ENCODE measurements at regions not wholly inside any gene's neighbourhood (a gene's known extent, or its start where the extent isn't known, plus 50 kb on each side); places are given as distances from the start of the nearest gene placed in this dataset.

DNA sequence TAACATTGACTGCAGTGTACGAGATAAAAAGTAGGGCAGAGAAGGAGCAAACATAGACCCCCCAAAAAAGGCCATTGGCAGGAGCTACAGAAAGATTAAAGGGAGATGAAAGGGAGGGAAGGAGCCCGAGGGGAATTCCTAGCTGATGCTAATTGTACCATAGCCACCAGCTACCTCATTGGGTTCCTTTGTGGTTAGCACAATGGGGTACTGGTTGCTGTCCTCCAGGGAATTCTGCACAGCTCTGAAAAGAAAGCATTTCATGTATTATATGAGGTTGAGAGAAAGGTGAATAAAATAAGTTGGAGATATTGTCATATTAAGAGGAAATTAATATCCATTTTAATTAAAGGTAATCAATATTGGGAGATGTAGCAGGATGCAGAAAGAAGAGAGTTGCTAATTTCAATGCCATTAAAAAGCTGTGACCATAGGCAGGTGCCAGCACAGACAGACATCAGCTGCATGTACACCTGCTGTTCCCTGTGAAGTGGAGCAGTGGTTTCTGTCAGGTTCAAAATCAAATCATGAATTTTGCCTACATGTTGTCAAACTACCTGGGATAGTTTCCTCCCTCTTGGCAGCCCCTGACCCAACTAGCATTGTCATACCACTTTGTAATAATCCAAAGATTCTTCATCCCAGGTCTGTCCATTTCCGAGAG, 185.4 kb upstream of the DLGAP1 start:
- DNase-seq, result no peak
- no peak for TF ChIP-seq GATA1 (IDR thresholded peaks at IDR 0.05; ENCODE audit: low read depth, low read length)

DNA sequence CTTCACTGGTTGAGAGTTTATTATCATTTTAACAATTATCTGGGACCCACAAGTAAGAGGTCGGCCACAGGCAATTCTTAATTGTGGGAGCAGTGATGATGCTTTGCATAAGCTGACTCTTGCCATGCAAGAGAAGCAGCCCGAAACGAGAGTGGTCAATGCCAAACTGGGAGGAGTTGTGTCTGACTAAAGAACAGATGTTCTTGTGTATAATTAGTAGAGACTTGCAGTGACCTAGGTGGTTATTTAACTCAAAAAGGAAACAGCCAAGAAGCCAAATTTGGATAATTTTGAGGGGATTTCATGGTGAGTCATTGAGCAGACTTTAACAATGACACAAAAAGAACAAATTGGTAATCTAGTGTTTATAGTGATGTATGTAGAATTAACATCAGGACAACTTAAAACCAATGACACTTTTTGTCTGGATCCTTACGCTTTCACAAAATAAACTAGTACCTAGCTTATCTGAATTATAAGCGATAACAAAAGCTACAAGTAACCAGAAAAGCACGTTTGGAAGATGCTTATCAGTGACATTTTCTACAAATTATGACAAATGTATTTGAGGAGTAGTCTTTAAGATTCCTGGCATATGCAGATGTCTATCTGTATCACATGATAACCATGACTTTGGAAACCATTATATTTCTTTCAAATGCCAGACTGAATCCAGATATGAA, 184.7 kb upstream of the DLGAP1 start:
- no peak for DNase-seq
- TF ChIP-seq GATA1 (IDR thresholded peaks at IDR 0.05; ENCODE audit: low read depth, low read length) (no peak), POLR2A (IDR thresholded peaks at IDR 0.05; ENCODE audit: low read length) (no peak)

DNA sequence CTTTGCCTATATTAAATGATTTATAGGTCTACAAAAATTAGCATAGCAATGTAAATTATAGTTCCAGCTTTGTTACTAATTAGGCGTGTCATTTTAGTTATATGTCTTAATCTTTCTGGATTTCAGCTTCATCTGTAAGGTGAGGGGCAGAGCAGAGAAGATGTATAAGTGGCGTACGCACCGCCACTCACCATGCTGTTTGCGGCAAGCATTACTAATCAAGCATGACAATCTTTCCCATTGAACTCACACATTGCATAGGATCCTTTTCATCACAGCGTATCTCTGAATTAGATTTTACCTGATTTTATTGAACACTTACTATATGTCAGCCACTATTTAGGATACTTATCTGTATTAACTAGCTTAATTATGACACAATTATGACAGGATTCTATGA, 183.6 kb upstream of the DLGAP1 start:
- DNase-seq, result no peak
- no peak for TF ChIP-seq POLR2A (IDR thresholded peaks at IDR 0.05; ENCODE audit: low read length)
- no peak for TF ChIP-seq GATA1 (IDR thresholded peaks at IDR 0.05; ENCODE audit: low read depth, low read length)

DNA sequence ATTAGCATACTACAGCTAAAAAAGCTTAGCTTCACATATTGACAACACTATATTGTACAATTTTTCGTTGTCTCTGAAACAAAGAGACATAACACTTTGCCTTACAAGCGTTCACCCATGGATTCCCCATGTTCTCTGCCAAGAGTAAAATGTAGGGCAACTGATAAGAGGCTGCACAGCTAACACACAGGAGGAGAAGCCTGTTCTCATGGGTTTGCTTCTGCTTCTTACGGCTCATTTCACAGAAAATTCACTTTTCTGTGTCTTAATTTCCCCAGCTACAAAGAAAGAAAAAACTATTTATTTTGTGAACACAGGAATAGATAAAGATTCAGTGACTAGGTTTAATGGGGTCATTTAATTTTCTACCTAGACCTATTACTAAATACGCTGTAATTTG, 182.8 kb upstream of the DLGAP1 start:
- no peak for DNase-seq
- TF ChIP-seq GATA1 (IDR thresholded peaks at IDR 0.05; ENCODE audit: low read depth, low read length) (no peak), POLR2A (IDR thresholded peaks at IDR 0.05; ENCODE audit: low read length) (no peak)

DNA sequence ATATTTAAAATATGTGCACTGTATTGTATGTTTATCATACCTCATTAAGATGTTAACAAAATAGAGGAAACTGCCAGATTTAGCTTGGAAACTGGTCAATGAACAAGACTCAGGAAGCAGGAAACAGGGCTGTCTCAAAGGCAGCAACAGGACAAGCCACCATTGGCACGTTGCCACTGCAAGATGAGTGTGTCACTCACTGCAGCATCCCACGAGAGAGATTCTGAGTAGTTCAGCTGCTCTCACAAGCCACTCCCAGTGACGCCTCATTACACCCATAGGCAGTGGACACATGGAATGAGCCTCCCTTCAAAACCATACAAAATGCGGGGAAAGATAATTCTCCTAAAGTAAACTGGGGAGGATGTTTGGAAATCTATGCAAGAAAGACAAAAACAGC, 181.9 kb upstream of the DLGAP1 start:
- TF ChIP-seq GATA1 (IDR thresholded peaks at IDR 0.05; ENCODE audit: low read depth, low read length) (no peak), POLR2A (IDR thresholded peaks at IDR 0.05; ENCODE audit: low read length) (no peak)
- DNase-seq, result peak in 1 of 2 experiments; percentile 10

DNA sequence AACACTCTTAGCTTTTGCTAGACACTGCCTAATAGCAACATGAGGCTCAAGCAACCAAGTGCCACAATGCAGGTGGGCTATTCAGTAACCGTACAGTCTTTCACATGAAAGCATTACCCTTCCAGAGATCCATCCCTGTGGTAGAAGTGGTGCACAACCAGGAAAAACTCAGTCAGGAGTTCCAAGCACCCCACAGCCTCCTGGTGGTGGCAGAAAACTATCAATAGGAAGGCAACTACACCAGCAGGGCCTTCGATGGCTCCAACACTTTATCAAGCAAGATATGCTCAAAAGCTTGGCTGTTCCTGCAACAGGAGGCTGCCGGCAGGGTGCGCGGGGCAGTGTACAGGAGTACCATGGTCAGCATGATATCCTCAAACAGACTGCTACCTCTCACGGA, 176.1 kb upstream of the DLGAP1 start:
- TF ChIP-seq POLR2A (IDR thresholded peaks at IDR 0.05; ENCODE audit: low read length) (no peak), GATA1 (IDR thresholded peaks at IDR 0.05; ENCODE audit: low read depth, low read length) (no peak)
- no peak for DNase-seq

DNA sequence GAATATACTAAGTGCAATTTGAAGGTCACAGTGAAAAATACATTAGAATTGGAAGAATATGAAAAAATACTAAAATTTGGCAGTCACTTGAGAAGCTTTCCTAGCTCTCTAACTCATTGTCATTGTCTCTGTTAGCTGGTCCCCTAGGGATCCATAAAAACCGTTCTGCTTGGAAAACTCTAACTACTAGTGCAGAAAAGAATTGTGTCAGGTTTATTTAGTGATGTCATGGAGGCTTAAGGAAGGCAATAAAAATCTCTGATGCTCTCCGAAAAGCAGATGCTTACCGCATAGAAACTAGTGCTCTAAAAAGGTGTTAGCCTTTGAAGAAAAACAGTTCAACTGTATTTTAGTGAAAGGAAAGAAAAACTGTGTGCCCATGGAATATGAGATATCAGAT, 150.1 kb upstream of the DLGAP1 start:
- no peak for DNase-seq
- TF ChIP-seq POLR2A (IDR thresholded peaks at IDR 0.05; ENCODE audit: low read length) (no peak), GATA1 (IDR thresholded peaks at IDR 0.05; ENCODE audit: low read depth, low read length) (no peak)

DNA sequence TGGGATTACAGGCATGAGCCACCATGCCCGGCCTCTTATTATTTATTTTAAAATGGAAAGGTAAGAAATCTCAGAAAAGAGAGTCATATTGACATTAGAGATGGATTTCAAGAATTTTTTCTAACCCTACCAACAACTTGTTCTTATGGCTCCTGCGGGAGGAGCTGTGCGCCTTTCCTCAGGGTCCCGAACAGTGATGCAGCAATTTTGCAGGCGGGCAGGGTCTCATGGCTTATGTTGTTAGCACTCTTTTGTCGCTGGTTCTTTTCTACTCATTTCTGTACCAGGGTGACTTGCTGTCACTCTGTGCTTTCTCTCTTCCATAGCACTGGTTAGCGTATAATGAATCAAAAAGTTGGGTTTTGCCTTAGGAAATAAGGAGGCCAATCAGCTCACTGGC, 148.8 kb upstream of the DLGAP1 start:
- TF ChIP-seq POLR2A (IDR thresholded peaks at IDR 0.05; ENCODE audit: low read length) (no peak), GATA1 (IDR thresholded peaks at IDR 0.05; ENCODE audit: low read depth, low read length) (no peak)
- no peak for DNase-seq

DNA sequence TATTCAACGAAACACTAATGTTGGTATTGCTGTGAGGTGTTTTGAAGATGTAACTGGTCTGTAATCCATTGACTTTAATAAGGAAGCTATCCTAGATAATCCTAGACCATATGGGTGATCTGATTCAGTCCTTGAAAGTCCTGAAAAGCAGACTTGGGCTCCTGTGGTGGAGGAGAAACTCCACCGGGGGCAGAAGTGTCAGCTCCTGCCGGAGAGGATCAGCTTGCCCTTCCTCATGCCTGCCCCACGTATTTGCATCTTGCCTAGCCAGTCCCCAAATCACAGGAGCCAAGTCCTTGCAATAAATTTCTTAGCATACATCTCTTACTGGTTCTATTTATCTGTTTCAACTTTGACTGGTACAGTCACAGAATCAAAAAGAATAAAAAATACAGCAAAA, 144.2 kb upstream of the DLGAP1 start:
- no peak for DNase-seq
- TF ChIP-seq POLR2A (IDR thresholded peaks at IDR 0.05; ENCODE audit: low read length), result no peak
- no peak for TF ChIP-seq GATA1 (IDR thresholded peaks at IDR 0.05; ENCODE audit: low read depth, low read length)

DNA sequence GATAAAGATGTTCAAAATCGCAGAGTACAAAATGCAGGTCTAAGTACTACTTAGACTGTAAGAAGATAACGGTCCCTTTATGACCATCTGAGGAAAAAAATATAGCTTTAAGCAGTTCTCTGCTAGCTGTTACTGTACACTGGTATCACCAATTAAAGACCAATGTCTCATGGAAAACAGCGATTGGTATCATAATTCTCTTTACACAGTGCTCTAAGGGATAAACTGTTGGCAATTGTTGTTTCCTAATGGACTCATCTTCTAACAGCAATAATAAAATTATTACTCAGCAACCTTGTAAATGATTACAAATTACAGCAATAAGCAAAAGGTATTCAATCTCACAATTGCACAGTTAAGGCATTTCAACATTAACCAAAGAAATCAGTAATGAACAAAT, 142.2 kb upstream of the DLGAP1 start:
- TF ChIP-seq GATA1 (IDR thresholded peaks at IDR 0.05; ENCODE audit: low read depth, low read length), result no peak
- no peak for TF ChIP-seq POLR2A (IDR thresholded peaks at IDR 0.05; ENCODE audit: low read length)
- no peak for DNase-seq

DNA sequence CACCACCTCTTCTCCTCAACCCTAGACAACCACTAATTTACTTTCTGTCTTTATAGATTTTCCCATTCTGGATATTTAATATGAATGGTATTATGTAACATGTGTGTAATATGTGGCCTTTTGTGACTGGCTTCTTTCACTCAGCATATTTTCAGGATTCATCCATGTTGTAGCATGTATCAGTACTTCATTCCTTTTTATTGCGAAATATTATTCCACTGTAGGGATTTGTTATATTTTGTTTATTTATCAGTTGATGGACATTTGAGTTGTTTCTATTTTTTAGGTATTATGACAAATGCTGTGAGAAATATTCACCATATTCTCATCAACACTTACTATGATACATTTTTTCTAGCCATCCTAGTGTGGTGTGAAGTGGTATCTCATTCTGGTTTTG, 138.8 kb upstream of the DLGAP1 start:
- no peak for DNase-seq
- TF ChIP-seq POLR2A (IDR thresholded peaks at IDR 0.05; ENCODE audit: low read length) (no peak), GATA1 (IDR thresholded peaks at IDR 0.05; ENCODE audit: low read depth, low read length) (no peak)

DNA sequence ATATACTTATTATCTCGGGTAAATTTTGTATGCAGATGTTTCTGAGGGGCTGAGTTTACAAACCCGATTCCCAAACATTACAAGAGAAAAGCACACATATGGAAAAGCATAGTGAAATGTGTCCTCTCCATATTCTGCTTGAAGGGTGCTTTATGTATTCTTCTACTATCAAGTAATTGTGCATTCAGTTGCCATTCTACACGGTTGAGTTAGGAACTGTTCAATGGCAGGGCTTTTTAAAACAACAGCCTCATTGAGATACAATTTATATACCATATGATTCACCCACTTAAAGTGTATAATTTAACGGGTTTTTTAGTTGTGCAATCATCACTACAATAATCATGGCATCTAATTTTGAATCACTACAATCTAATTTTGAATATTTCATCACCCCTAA, 138.4 kb upstream of the DLGAP1 start:
- TF ChIP-seq GATA1 (IDR thresholded peaks at IDR 0.05; ENCODE audit: low read depth, low read length) (no peak), POLR2A (IDR thresholded peaks at IDR 0.05; ENCODE audit: low read length) (no peak)

DNA sequence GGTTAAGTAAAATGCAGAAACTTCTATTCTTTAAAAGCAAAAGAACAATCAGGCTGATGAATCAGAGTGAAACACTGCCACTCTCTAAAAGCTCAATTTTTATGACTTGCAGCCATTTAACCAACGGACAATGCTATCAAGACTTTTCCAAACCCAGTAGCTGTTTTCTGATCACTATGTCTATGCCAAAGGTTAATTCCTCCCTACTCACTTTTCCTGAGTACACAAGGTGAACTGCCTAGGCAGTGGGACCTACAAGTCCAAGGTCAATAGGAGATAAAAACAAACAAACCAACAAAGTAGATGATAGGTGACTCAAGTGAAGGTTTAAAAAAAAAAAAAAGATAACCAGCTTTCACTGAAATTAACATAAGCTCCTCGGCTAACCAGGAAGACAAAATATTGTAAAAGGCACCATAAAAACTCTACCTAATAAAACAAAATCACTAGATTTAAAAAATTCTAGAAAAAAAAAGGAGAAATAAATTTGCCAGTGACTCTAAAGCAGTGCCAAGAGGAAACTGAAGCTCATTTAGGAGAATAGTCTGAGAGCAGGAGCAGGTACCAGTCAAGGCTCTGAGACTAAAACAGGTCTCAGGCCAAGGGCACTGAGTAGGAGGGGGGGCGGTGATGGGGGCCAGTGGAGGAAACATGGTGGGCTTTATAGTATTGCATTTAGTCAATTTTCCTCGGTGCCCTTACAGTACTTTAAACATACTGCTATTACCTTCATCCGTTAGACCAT, 134.1 kb upstream of the DLGAP1 start:
- TF ChIP-seq GATA1 (IDR thresholded peaks at IDR 0.05; ENCODE audit: low read depth, low read length) (no peak), POLR2A (IDR thresholded peaks at IDR 0.05; ENCODE audit: low read length) (no peak)
- no peak for DNase-seq

More for the DNA sequence above, 138.4 kb upstream of the DLGAP1 start:
- DNase-seq, result no peak

DNA sequence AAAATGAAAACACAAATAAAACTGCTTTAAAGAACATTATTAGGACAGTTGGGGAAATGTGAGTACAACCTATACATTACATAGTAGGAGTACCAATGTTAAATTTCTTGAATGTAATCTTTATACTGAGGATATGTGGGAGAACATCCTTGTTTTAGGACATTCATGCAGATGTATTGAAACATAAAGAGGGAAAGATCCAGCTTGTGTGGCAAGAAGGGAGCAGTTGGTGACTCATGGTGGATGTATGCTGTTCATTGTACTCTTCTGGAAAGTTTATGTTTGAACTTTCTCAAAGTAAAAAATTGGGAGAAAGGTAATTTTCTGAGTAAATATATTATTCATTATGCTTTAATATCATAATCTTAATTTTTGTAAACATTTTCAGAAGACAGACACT, 132.1 kb upstream of the DLGAP1 start:
- no peak for TF ChIP-seq POLR2A (IDR thresholded peaks at IDR 0.05; ENCODE audit: low read length)
- no peak for TF ChIP-seq GATA1 (IDR thresholded peaks at IDR 0.05; ENCODE audit: low read depth, low read length)
- no peak for DNase-seq

DNA sequence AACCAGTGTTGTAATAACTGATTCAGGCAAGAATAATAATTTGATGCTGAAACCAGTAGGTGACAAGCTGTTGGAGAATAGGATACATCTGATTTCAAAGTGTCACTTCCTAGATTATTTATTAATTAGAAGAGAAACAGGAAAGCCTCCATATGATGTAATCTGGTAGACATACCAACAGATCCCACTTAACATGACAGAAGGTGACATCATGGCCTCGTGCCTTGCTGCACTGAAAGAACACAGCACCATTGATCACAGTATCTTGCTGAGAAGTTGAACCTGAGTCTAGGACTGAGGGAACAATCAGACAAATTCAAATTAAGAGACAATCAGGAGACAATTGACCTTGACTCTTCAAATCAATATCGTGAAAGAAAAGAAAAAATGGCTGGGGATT, 131.6 kb upstream of the DLGAP1 start:
- TF ChIP-seq POLR2A (IDR thresholded peaks at IDR 0.05; ENCODE audit: low read length) (no peak), GATA1 (IDR thresholded peaks at IDR 0.05; ENCODE audit: low read depth, low read length) (no peak)
- DNase-seq, result no peak

Measured in erythroblast (primary cell).